ENCODE measurements at regions not wholly inside any gene's neighbourhood (a gene's known extent, or its start where the extent isn't known, plus 50 kb on each side); places are given as distances from the start of the nearest gene placed in this dataset.

DNA sequence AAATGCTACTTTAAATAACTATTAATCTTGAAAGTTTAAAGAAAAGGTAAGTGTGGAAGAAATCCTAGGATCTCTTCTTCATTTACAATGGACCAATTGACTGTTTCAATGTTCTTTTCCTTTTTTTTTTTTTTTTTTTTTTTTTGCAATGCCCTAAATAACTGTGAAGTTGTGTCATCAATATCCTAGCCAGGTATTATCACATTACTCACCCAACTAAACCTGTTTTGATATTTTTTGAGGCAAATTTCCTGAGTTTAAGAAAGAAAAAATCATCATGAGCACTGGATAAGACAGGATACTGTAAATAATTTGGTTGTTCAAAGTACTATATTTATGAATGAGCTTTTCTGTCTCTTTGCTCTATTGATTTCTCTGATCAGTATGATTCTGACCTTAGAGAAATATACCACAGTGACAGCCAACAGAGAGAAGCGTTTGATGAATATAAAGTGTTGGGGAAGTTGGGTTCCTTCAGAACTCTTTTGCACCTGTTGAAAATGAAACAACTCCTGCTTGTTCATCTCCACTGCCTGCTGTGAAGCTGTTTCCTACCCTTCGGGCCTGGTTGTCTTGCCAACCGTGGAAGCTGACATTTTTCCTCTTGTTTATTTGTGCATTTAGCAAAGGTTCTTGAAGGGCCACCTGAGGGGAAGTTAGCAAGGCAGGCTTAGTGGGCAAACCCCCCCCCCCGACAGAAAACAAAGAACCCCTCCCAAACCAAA is 1220.5 kb upstream of the SLC10A2 start:
- DNase-seq (ENCODE audit: extremely low read depth in 1 of 2, low read depth in 1 of 2): no peak

DNA sequence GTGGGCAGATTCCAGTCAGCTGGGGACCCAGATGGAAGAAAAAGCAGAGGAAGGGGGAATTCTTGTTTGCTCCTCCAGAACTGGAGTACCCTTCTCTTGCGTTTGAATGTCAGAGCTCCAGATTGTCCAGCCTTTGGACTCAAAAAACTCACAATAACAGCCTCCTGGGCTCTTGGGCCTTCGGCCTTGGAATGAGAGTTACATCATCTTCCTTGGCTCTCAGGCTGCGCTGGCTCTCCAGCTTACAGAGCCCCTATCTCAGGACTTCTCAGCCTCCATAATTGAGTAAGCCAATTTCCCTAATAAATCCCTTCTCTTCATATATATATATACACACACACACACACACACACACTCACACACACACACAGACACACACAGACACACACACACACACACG is 1215.7 kb upstream of the SLC10A2 start:
- no peak for DNase-seq (ENCODE audit: extremely low read depth in 1 of 2, low read depth in 1 of 2)

DNA sequence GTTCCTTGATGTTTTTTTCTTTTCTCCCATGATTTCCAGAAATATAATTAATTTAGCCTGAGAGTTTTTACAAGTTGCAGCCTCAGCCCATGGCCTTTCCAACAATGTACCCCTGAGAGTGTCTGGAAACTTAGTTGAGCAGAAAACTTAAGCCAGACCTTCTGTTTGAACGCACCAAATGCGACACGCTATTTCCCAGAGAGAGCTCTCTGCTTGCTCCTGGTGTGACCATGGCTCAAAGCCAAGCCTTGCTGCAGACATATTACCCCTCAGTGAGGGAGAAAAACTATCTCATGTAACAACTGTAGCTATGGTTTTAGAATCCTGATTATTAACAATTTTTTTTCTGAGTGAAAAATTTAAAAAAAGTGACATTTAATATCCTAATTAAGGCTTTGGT is 1204.5 kb upstream of the SLC10A2 start:
- no peak for DNase-seq (ENCODE audit: extremely low read depth in 1 of 2, low read depth in 1 of 2)

DNA sequence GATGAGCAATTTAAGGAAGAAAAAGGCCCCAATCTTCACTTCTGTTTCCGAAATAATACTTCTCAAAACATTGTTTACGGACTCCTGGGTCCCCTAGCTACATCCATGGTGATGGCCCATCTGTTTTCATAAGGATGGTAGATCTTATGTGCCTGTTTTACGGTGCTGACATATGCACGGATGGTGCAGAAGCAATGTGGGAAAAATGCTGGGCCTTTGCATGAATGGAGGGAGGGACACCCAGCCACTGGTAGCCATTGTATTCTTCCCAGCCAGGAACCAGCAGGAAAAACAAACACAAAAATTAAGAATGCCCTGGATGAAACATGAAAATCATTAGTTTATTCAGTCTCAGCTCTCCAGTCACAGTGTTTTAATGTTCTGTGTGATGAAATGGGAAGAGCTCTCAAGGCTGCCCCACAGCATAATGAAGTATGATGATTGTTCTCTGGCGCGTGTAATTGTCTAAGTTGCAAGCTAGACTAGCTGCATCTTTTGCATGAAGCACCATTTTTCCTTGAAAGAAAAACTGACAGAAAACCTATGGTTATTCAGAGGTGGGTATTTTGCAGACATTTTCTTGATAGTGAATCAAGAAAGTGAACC is 1201.1 kb upstream of the SLC10A2 start:
- DNase-seq (ENCODE audit: extremely low read depth in 1 of 2, low read depth in 1 of 2): no peak

DNA sequence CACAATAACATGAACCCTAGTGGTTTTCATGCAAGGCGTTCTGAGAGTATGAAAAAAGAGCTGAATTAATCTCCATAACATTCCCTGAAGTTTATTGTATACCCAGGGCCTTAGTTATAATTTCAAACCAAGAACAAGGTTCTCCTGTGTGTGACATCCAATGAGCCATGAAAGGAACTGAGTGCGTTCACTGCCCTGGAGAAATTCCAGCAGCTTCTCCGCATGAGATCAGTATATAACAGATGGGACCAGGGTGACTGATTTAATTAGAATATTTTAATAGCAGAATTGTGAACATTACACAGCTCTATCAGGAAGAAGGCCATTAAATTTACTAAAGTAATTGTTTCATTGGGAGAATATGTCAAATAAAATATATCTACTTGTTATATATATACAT is 1190.5 kb upstream of the SLC10A2 start:
- no peak for DNase-seq (ENCODE audit: extremely low read depth in 1 of 2, low read depth in 1 of 2)

DNA sequence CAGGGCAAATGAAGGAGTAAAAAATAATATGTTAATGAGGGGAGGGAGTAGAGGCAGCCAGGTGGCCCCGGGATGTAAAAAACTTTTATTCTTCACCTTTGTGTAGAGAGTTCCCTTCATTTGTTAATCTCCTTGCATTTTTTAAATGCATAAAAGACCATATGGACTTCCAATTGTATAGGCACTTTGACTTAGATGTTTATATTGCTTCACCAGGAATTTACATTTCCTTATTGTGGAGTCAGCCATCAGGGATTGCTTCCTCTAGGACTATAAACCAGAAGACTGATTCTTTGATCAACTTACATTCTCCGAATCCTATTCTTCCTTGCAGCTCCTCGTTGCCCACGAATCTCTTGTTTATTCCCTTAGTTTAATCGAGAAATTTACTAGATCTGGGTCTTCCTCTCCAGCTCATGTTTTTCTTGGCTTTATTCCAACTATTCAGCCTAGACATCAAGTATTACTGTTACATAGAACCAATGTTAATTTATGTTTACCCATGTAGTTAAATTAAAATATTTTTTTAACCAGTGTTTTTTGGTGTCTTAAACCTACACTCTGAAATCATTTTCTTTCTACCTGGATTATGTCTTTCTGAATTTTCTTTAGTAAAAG is 1187.0 kb upstream of the SLC10A2 start:
- DNase-seq (ENCODE audit: extremely low read depth in 1 of 2, low read depth in 1 of 2): no peak

DNA sequence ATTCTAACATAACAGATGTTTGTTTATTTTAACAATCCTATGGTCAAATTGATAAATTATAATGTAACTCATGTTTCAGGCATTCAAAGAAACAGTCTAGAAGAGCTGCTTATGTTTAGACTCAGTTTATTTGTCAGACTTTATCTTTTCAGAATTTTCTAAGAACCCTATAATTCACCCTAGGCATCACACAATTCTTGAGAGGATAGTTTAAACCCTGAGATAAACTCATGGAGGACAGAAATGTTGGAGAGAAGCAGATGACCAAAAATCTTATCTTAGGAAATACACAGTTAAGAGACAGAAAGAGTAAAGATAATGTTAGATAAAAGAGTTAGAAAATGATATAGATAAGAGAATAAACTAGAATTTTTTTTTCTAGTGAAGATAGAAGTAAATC is 1185.7 kb upstream of the SLC10A2 start:
- DNase-seq (ENCODE audit: extremely low read depth in 1 of 2, low read depth in 1 of 2): no peak

DNA sequence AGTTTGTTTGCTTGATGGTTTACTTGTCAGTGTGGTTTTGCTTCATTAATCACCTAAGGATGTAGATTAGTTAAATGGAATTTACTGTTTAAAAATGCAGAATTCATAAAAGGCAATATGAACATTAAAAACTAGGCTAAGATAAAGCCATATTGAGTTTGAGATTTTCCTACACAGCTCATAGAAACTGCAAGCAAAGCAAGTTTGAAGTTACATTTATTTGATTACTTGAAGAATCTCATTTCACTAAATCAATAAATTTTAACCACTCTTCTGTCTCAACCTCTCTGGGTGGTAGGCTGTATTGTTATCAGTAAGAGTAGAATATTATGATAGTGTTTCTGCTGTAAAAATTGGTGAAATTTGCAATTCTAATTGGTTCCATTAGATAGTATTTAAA is 1180.7 kb upstream of the SLC10A2 start:
- no peak for DNase-seq (ENCODE audit: extremely low read depth in 1 of 2, low read depth in 1 of 2)

DNA sequence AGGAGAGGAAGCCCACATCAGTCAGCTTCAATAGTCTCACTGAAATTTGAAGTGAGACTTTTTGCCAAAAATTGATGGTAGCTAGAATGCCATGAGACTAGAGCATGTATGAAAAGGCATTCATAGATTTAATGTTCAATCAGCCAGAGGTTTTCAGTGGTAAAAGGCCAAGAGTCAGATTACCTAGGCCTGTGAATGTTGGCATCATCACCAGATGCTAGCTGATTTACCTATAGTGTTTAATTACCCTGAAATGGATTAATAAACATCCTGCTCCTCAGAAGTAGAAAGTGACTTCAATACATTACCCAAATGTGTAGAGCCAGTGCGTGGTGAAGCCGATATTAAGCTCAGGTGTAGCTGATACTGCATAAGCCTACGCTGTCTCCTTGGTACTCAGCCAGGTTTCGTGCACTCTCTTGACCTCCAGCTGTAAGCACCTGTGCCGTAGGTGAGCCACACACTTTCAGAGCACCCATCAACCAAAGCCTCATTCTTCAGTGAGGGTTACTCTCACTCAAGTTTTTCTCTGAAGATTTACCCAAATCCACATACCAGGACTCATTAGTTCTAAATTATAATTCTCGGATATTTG is 1140.3 kb upstream of the SLC10A2 start:
- DNase-seq (ENCODE audit: extremely low read depth in 1 of 2, low read depth in 1 of 2): no peak

DNA sequence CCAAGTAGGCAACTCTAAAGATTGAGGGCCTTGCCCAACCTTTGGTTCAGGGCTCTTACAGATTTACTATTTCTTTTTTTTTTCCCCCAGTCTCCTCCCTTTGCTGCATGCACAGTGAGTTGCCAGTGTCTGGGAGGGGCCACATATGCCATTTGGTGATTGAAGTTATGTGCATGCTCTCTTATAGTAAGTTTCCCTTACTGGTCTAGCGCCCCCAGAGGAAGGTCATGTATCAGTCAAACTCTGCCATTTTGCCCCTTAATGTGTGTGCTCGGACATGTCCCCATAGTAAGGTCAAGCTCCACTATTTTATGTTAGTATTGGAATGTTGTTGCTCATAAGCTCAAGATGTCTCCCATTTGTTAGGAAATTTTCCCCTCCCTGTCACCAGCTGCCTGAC is 1138.0 kb upstream of the SLC10A2 start:
- DNase-seq (ENCODE audit: extremely low read depth in 1 of 2, low read depth in 1 of 2): no peak

DNA sequence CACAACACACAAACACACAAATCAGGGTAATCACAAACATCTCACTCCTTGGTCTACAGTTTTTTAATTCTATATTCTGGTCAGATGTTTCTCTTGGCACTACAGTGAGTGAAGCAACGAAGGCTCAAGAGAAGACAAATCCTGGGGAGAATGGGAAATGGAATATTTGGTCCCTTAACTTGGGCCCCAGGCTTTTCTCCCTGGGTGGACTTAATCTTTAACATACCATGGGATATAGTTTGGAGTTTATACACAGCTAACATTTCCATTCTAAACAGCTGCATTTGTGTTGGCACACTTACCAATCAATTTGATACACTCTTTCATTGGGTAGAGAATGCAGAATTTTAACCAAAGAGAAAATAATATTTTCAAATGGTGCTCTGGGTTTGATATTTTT is 1132.6 kb upstream of the SLC10A2 start:
- no peak for DNase-seq (ENCODE audit: extremely low read depth in 1 of 2, low read depth in 1 of 2)

DNA sequence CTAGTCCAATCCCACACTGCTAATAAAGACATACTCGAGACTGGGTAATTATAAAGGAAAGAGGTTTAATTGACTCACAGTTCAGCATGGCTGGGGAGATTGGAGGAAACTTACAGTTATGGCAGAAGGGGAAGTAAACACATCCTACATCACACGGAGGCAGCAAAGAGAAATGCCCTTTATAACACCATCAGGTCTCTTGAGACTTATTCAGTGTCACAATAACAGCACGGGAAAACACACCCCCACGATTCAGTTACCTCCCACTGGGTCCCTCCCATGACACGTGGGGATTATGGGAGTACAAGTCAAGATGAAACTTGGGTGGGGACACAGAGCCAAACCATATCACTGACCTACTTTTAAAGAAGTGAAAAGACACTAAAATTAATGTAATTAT is 1130.4 kb upstream of the SLC10A2 start:
- no peak for DNase-seq (ENCODE audit: extremely low read depth in 1 of 2, low read depth in 1 of 2)

DNA sequence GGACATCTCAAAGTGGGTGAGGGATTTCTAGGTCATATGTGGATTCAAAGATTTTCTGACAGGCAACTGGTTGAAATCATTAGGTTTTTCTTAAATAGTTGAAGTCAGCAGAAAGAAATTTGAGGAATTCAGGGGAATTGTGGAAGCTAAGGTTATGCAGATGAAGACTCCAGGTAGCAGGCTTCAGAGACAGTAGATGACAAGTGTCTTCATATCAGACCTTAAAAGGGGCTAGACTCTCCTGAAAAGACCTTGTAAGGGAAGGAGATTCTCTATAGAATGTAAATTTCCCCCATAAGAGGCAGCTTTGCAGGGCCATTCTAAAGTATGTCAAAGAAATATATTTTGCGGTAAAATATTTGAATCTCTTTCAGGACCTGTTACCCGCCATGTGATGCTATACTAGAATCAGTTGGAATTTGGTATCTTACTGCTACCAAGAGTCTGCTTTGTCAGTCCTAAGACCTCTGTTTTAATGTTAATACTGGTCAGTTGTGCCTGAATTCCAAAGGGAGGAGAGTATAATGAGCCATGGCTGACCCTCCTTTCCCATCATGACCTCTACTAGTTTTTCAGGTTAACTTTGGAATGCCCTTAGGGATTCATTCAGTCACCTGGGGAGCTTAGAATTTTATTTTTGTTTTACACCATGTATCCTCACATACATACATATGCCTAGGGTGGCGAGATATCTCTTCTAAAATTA is 1115.5 kb upstream of the SLC10A2 start:
- DNase-seq (ENCODE audit: extremely low read depth in 1 of 2, low read depth in 1 of 2): no peak

DNA sequence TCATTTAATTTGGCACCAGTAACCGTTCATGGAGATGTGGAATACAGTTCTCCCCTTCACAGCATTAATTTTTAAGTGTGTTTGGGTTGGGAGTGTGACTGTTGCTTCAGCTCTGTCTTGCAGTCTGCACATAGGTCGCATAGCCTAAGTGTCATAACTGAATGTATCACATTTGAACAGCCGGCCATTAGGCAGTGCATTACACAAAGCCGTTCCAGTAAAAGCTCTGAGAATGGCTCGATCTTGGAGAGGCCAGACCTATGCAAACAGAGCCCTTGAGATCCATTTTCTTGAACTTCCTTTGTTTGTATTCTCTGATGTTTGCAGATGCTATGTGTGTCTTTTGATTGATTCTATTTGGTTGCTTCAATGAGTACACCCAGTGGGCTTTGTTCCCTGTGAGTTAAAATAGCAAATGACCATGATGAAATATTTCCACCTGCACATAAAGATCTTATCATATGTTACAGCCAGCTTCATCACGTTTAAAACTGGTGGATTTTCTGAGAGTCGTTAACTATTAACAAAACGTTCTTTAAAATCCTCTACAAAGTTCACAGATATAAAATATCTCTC is 1104.9 kb upstream of the SLC10A2 start:
- DNase-seq (ENCODE audit: extremely low read depth in 1 of 2, low read depth in 1 of 2): no peak

DNA sequence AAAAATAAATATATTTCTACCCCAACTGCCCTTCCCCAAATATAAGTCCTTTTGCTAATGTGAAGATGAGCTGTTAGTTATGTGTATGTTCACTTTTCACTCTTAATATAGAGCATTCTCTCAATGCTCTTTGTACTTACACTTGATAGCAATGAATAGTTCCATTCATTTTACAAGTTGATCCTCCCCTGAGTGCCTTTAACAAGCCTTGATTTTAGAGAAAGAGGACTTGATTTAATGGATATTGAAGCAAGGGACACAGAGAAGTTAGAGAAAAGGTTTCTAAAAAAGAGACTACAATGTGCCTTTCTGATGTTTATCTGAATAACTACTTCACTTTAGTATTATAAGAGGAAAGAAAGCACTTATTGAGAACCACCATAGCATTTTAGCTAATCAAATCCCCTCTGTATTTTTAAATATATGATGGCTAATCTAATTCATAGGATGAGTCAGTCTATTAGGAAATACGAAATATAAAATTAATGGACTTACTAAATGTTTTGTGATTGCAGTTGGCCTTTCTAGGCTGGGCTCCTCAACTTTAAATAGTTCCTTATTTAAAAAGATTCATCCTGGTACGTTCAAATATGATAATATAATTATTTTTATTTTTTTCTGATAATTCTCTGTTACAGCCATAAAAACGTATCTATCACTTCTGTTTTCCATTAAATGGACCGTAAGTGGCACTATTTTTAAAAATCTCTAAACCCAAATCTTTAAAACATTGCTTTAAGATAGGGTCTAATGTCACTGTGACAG is 1097.8 kb upstream of the SLC10A2 start:
- DNase-seq (ENCODE audit: extremely low read depth in 1 of 2, low read depth in 1 of 2): no peak

DNA sequence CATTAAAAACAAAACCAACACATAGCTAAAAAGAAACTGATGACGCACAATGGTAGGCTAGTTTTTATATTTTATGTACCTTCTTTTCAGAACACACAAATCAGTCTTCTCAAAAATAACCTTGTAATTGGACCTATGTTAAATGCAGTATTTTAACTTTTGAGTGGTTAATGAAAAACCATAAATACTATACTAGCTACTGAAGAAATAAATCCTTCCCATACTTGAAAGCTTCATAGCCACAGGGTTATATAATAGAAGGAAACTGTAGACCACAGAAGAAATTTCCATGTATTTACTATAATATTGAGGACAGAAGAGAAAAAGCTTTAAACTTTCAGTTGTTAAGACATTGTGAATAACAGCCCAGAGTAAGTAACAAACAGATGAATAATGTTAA is 1094.3 kb upstream of the SLC10A2 start:
- no peak for DNase-seq (ENCODE audit: extremely low read depth in 1 of 2, low read depth in 1 of 2)

DNA sequence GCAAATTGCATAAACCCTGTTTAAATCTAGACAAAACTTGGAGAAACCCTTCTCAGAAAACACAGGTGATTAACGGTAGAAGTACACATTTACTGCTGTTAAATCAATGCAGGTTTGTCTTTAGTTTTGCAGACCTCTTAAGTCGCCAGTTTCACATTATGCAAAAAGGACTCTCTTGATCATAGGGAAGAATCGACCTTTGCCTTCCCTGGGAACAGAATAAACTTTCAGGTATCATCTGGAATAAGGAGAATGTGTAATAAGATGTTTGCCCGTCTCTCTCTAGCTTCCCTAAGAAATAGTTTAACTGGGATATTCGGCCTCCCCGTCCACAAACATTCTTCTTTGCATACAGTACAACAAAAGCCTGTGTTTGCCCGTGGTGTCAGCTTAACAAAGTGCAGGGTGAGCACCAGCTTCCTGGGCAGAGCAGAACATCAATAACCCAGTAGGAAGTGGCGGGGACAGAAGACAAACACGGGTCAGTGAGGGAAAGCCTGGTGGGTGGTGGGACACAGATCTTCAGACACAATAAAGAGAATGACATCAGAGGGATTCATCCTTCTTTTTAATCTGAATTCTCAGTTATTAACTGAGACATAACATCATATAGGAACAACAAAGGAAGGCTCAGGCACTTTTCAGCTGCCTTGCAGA is 1077.7 kb upstream of the SLC10A2 start:
- DNase-seq (ENCODE audit: extremely low read depth in 1 of 2, low read depth in 1 of 2): no peak

DNA sequence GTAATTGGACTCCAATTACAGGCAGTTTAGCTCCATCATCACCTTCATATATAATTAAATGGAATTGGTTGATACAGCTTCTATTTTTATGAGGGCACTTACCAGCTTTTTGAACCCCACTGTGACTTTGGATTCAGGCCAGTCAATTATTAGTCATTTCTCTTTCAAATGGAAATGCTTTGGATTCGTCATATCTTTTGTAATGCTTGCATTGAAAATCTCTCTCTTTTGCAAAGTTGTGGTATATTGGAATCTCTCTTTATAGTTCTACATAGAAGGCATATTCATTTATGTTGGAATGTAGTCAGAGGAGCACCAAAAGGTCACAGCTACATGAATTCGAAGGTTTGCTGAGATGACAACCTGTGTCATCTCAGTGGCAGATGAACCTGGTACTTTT is 1074.3 kb upstream of the SLC10A2 start:
- DNase-seq (ENCODE audit: extremely low read depth in 1 of 2, low read depth in 1 of 2): no peak

DNA sequence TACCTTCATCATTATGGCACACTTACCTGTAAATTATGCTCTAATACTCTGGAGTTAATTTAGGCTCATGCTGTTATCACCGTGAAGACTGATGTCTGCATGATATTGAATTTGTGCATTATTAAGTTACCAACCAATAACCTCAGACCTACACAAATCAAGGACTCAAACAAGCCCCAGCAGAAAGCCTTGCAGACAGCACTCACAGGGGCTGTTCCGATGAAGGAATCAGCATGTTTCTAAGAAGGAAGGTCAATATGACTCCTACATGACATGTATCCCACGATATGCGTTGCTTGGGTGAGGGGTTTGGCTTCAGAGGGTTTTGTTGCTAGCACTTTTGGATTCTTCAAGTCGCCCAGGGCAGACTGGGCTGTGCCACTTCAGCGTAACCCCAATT is 1071.2 kb upstream of the SLC10A2 start:
- DNase-seq (ENCODE audit: extremely low read depth in 1 of 2, low read depth in 1 of 2): no peak

DNA sequence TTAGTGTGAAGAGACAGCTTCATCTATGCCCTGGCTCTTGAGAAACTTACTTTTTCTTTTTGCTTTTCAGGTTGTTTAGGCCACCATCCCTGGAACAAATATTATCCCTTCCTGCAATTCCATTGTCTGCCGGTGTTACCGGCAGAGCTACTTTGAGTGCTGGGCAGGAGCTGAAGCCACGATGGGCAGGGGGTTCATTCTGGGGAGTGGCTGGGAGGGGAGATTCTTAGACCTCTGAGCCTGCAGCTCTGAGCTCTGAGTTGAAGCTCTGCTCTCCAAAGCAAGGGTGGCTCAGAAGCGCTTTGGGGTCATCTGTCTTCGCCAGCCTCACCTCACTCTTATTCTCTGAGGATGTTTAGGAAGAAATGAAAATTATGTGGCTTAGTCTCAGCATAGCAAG is 1066.6 kb upstream of the SLC10A2 start:
- DNase-seq (ENCODE audit: extremely low read depth in 1 of 2, low read depth in 1 of 2): no peak
